Astrocyte of the spinal cord (primary cell): ENCODE measurements at regions not wholly inside any gene's neighbourhood (a gene's known extent, or its start where the extent isn't known, plus 50 kb on each side); places are given as distances from the start of the nearest gene placed in this dataset.

ENCODE experiments used
- DNase-seq: peaks from one replicate; pipeline ENCODE4 v3.0.0; 2011; ENCODE audit warnings: low read depth, low spot score
- H3K4me3 ChIP-seq: 2 replicates; pipeline ENCODE4 v1.5.1; 2011; ENCODE audit warnings: low read depth, mild to moderate bottlenecking, low read length, moderate library complexity
- in situ Hi-C: cut with HindIII; loops from 2 replicates; pipeline ENCODE4 v1.10.0; 2017; ENCODE audit warnings: low sequenced_read_pairs
- TF ChIP-seq, protein P1 (sequence below): IDR thresholded peaks from 2 replicates; pipeline ENCODE4 v1.5.1; 2012; ENCODE audit warnings: low read depth, mild to moderate bottlenecking, low read length, inconsistent platforms

DNA sequence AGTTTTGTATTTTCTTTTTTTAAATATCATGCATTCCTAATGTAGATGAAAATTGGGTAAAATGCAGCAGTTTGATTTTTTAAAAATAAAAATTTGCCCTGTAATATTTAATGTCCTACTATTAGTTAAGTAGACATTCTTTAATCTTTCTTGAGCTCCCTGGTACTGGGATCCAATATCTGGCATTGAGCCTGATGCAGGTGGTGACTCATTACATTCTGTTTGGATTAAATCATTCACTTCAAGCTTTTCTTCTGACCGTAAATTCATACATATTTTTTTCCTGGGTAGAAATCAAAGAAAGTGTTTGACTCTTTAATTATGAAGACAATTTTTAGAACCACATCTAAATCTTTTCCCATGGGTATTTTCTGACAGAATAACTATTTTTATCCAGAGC is 768.8 kb upstream of the SLC35B3 start:
- in situ Hi-C loops, result no loop called here
- DNase-seq, result peak; percentile 87
- no peak overlapping the region for H3K4me3 ChIP-seq
- TF ChIP-seq, protein P1, sequence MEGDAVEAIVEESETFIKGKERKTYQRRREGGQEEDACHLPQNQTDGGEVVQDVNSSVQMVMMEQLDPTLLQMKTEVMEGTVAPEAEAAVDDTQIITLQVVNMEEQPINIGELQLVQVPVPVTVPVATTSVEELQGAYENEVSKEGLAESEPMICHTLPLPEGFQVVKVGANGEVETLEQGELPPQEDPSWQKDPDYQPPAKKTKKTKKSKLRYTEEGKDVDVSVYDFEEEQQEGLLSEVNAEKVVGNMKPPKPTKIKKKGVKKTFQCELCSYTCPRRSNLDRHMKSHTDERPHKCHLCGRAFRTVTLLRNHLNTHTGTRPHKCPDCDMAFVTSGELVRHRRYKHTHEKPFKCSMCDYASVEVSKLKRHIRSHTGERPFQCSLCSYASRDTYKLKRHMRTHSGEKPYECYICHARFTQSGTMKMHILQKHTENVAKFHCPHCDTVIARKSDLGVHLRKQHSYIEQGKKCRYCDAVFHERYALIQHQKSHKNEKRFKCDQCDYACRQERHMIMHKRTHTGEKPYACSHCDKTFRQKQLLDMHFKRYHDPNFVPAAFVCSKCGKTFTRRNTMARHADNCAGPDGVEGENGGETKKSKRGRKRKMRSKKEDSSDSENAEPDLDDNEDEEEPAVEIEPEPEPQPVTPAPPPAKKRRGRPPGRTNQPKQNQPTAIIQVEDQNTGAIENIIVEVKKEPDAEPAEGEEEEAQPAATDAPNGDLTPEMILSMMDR, result no peak

DNA sequence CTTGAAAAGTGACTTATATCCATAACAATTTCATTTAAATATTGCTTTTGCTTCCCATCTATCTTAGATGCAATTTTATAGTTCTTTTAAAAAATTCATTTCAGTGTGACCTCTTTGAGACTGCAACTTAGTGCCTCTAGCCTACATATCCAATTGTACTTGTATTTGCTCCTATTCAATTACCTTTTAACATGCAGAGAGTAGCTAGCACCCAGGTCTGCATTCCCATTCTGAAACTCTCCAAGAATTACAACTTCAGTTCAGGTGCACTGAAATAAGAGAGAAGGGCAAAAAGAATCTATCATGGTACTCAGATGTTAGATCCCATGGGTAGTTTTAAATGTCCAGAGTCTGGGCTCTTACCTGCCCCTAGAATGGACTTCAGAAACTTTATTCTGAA is 765.4 kb upstream of the SLC35B3 start:
- no peak for DNase-seq
- in situ Hi-C loops, result no loop called here
- no peak overlapping the region for H3K4me3 ChIP-seq
- TF ChIP-seq, protein P1, result no peak

DNA sequence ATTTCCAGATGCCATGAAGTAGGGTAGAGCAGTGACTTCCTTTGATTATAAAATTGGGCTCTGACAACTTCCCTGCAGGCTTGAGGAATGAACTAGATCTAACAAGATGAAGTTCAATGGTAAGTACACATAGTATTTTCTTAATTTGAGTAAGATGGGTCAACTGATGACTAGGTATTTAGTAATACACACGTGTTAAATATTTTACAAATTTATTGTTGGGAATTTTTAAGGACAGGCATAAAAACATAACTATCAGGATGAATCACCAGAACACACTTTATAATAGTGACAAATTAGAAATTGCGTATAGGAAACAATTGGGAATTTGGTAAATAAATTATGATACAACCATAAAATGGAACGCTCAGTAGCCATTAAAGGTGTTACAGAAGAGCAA is 762.4 kb upstream of the SLC35B3 start:
- DNase-seq, result no peak
- H3K4me3 ChIP-seq, result no peak overlapping the region
- in situ Hi-C loops, result no loop called here
- TF ChIP-seq, protein P1, result no peak

DNA sequence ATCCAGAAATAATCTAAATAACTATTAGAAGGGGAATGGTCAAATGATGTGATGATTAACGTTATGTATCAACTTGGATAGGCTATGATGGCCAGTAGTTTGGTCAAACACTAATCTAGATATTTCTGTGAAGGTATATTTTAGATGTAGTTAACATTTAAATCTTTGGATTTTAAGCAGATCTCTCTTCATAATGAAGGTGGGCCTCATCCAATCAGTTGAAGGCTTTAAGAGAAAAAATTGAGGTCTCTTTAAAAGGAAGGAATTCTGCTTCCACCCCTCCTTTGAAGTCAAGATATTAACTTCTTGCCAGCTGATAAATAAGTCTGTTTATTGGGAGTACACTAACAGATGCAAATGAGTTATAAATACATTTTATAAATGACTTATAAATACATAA is 760.0 kb upstream of the SLC35B3 start:
- no peak overlapping the region for H3K4me3 ChIP-seq
- in situ Hi-C loops, result no loop called here
- no peak for DNase-seq
- TF ChIP-seq, protein P1, result no peak

DNA sequence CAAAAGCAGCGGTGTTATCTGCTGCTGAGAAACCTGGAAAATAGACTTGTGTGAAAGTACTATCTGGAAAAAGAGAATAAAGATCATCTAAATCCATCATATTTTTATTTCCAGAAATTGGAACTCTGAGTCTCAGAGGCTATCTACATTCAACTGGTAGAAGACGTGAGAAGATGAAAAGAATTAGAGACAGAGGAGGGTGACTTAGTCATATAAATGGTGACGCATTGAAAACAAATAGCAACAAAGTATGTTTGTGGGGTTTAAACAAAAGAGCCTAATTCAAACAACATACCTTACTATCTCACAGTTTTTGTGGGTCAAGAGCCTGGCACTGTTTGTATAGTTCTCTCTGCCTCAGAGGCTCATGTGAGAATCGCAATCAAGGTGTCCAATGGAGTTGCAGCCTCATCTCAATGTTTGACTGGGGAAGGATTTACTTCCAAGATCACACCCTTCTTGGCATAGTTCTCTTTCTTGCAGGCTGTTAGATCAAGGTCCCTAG is 757.1 kb upstream of the SLC35B3 start:
- no peak for DNase-seq
- TF ChIP-seq, protein P1, result no peak
- no peak overlapping the region for H3K4me3 ChIP-seq
- in situ Hi-C loops, result no loop called here

DNA sequence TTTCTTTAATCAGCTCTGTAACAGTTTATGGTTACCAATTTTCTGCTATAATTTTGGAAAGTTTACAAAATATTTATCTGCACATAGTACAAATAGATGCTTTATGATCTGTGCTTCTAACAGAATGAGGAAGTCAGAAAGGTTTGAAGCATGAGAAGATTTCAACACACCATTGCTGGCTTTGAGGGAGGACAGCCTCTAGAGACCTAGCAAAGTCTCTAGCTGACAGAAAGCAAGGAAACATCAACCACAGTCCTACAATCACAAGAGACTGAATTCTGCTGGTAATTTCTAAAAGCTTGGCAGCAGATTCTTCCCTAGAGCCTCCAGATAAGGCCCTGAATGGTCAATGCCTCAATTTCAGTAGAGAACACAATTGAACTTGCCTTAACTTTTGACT is 750.8 kb upstream of the SLC35B3 start:
- in situ Hi-C loops, result no loop called here

More for the DNA sequence above, 750.8 kb upstream of the SLC35B3 start:
- no peak overlapping the region for H3K4me3 ChIP-seq
- DNase-seq, result no peak
- TF ChIP-seq, protein P1, result no peak
